SKM-1 (cell line): ENCODE measurements at regions not wholly inside any gene's neighbourhood (a gene's known extent, or its start where the extent isn't known, plus 50 kb on each side); places are given as distances from the start of the nearest gene placed in this dataset.
A peak's percentile ranks its signal among the peaks of the same experiment; 100 is the strongest.

Experiments used
- DNase-seq: peaks from one replicate; lab custom pipeline; 2025; ENCODE audit not compliant: unreplicated experiment; lab: John Stamatoyannopoulos, UW

DNA sequence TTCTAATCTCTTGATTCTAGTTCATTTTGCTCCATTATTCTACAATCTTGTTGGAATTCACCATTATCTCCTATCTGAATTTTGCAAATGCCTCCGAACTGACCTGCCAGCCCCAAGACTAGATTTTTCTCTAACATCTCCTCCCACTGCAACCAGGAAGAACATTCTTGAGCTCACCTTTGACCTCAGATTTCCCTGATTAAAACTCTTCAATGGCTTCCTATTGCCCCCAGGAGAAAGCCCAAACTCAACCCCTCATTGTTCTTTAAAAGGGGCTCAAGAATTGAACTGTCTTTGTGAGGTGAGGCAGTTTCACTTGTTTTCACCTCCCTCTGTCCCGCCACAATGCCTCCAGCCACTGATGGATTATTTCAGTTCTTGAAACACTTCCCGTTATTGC, 784.6 kb upstream of the ZEB2 start:
- no peak for DNase-seq

DNA sequence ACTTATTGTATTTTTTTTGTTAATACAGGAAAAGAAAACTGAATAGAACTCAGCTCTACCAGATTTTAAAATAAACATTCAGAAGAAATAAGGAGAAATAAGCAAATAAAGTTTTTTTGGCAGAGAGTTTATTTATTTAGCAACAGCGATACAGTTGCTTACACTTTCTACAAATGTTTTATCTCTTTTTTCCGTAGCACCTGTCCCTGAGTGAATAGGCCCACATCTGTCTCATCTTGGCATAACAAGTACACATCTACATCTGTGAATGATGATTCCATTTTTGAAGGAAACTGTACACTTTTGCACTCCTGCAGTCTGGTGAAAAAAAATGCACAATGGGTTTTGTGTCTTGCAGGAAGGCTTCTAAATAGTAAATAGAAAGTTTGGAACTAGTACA, 783.6 kb upstream of the ZEB2 start:
- no peak for DNase-seq

- DNase-seq, result no peak
Measured at GRCh38 chr2:145302886-145303285, 783.0 kb upstream of the ZEB2 start.

DNA sequence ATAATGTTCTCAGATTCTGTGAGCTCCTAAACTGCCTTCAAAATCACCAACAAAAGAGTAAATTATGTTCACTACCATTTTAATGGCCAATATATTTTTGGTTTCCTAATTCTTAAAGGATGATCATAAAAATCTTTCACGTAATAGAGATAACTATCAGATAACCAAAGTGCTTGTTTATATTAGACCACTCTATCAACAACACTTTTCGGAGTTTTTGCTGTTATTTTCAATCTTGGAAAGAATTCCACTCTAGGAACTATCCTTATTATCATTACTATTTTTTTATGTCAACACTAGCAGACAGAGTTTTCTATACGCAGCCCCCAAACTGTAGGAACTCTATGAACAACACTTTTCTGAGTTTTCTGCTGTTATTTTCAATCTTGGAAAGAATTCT, 782.5 kb upstream of the ZEB2 start:
- no peak for DNase-seq

GRCh38 chr2:145299368-145299767, 779.4 kb upstream of the ZEB2 start:
- DNase-seq, result no peak

DNA sequence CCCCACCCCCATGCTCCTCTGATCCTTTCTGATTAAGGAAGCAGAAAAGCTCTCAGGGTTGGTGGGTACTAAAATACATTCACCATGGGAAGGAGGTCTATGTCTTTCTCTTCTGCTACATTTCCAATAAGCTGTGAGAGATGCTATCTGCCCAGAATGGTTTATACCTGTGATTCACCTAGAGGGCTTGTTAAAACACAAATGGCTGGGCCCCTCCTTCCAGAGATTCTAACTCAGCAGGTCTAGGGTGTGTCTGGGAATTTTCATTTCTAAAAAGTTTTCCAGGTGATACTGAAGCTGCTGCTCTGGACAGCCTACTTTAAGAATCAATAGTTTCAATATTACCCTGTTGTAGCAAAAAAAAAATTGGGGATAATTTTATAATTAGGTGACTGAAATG, 772.2 kb upstream of the ZEB2 start:
- DNase-seq, result no peak

- no peak for DNase-seq
Measured at GRCh38 chr2:145290986-145291385, 771.1 kb upstream of the ZEB2 start.

GRCh38 chr2:145289946-145290345, 770.0 kb upstream of the ZEB2 start:
- DNase-seq, result no peak

- DNase-seq, result no peak
Measured at GRCh38 chr2:145288650-145289496, 769.0 kb upstream of the ZEB2 start.

DNA sequence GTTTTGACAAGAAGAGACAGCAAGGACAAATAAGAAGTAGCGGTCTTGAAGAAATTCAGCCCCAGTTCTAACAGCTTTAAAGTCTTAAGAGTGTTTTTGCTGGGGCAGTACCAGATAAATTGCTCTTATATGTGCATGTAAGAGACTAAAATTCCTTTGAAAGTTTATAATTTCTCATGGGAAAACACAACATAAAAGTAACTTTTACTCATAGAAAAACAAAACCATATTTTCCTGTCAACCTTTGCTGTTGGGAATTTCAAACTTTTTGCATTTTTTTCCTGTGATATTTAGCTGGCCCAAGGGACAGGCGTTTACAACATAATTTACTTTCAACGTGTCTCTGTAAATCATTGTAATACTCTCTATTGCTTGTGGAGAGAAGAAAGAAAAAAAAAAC, 767.8 kb upstream of the ZEB2 start:
- no peak for DNase-seq

- DNase-seq, result no peak
Measured at GRCh38 chr2:145286716-145287275, 766.9 kb upstream of the ZEB2 start.

GRCh38 chr2:145284551-145284950, 764.6 kb upstream of the ZEB2 start:
- no peak for DNase-seq

DNA sequence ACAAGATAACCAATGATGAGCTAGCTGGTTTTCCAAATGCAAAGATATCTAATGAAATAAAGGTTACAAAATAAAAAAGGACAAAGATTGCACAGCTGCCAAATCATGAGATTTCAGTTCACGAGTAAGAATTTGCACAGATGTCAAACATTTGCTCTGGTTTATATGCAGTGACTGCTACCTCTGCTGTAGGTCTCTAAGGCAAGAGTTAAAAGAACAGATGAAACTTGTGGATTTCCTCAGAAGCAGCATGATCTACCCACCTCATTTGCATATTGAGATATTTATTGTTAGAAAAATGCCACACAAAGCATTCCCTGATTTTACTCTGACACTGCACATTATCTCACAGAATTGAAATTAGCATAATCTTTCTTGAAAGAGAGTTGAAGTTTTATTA, 763.2 kb upstream of the ZEB2 start:
- no peak for DNase-seq

- DNase-seq, result no peak
Measured at GRCh38 chr2:145277922-145278321, 758.0 kb upstream of the ZEB2 start.

GRCh38 chr2:145273840-145274239, 753.9 kb upstream of the ZEB2 start:
- no peak for DNase-seq

- DNase-seq, result no peak
Measured at GRCh38 chr2:145268931-145269330, 749.0 kb upstream of the ZEB2 start.

DNA sequence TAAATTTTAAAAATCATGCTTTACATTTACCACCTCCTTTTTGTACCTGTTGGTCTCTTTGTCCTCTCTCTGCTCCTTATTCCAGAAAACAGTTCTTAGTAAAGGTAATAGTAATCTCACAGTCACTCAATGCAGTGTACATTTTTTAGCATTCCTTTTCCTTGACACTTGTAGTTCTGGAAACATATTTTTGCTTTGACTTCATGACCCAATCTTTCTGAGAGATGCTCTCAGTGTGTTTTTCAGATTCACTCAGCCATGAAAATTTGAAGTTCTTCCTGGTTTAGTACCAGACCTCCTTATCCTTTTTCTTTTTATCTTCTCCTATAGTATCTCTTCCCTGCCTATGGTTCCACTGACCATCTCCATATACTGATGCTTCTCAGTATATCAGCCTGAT, 747.5 kb upstream of the ZEB2 start:
- no peak for DNase-seq

- DNase-seq, result no peak
Measured at GRCh38 chr2:145265244-145265643, 745.3 kb upstream of the ZEB2 start.

GRCh38 chr2:145260674-145261073, 740.8 kb upstream of the ZEB2 start:
- no peak for DNase-seq

DNA sequence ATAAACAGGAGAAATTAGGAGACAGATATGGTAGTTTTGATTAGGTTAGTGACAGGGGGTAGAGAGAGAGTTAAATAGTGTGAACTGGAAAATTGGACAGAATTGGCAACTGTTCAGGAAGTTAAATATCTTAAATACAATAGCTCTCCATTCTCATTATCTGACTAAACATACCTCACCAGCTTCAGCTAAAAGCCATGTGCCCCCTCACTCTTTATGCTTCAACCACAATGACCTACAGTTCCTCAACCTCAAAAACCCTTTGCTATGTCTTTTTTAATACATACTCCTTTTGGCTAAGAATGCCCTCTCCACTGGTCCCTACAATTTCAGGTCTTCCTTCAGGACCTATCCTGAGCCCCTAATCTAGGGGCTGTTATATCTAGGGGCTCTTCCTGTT, 740.2 kb upstream of the ZEB2 start:
- no peak for DNase-seq

- DNase-seq, result peak; percentile 47
Measured at GRCh38 chr2:145258903-145259579, 739.1 kb upstream of the ZEB2 start.

DNA sequence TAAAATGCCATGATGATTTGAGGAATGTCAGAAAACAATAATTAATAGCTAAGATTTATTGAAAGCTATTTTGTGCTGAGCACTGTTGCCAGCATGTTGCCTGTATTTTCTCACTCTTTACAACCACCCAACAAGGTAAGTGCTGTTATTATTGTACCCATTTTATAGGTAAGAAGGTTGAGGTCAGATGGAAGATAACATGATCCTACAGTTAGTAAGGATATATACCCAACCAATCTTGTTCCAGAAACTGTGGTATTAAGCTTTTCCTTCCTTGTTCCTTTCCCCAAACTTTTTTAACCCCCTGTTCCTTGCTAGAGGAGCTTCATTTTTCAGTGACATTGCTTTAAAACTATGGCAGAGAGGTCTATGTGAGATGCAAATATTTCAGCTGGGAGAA, 738.0 kb upstream of the ZEB2 start:
- no peak for DNase-seq
